Keratinocyte (primary cell): ENCODE measurements at regions not wholly inside any gene's neighbourhood (a gene's known extent, or its start where the extent isn't known, plus 50 kb on each side); places are given as distances from the start of the nearest gene placed in this dataset.

Experiments
- DNase-seq: peaks from one replicate; pipeline ENCODE4 v3.0.0-alpha.2; 2011; ENCODE audit warnings: low read depth, missing footprints, low spot score
- FAIRE-seq: peaks from 2 replicates; lab custom pipeline; 2011; peaks lifted over from hg19 to GRCh38; lab: Jason Lieb, UNC
- H2AFZ ChIP-seq: 2 replicates; pipeline ENCODE4 v1.6.0; 2012; ENCODE audit warnings: low read length, control low read depth, inconsistent platforms; ENCODE audit not compliant: control insufficient read depth
- H3K27ac ChIP-seq: 2 replicates; pipeline ENCODE4 v1.5.1; 2011; ENCODE audit warnings: low read length; ENCODE audit not compliant: control insufficient read depth, insufficient read depth
- H3K27me3 ChIP-seq: 3 replicates; pipeline ENCODE4 v1.6.0; 2011; ENCODE audit warnings: low read length; ENCODE audit not compliant: control insufficient read depth, insufficient read depth; ENCODE audit errors: extremely low read depth
- H3K36me3 ChIP-seq, 2 experiments: 2 replicates in 1 of 2; 3 replicates in 1 of 2; pipeline ENCODE4 v1.5.1; 2011; ENCODE audit warnings: low read length in 2 of 2, mild to moderate bottlenecking in 1 of 2; ENCODE audit not compliant: control insufficient read depth in 2 of 2, insufficient read depth in 2 of 2; ENCODE audit errors: extremely low read depth in 1 of 2
- H3K4me1 ChIP-seq: 3 replicates; pipeline ENCODE4 v1.5.1; 2011; ENCODE audit warnings: low read length; ENCODE audit not compliant: control insufficient read depth, insufficient read depth; ENCODE audit errors: extremely low read depth
- H3K4me2 ChIP-seq: 3 replicates; pipeline ENCODE4 v1.6.0; 2011; ENCODE audit warnings: low read depth, low read length; ENCODE audit not compliant: control insufficient read depth, insufficient read depth; ENCODE audit errors: extremely low read depth
- H3K4me3 ChIP-seq, 3 experiments: fragments of 200-600 bp in 1 of 3; sonication (generic) in 1 of 3; 2 replicates in 2 of 3; 3 replicates in 1 of 3; pipeline ENCODE4 v1.5.1; 2011 to 2016; ENCODE audit warnings: low read length in 3 of 3, mild to moderate bottlenecking in 3 of 3, control low read depth in 2 of 3, inconsistent platforms in 1 of 3, low read depth in 1 of 3, mixed read lengths in 1 of 3, mixed run types in 1 of 3, moderate library complexity in 1 of 3; ENCODE audit not compliant: control insufficient read depth in 2 of 3, insufficient read depth in 2 of 3; ENCODE audit errors: extremely low read depth in 1 of 3
- H3K79me2 ChIP-seq: 2 replicates; pipeline ENCODE4 v1.6.0; 2012; ENCODE audit warnings: low read length; ENCODE audit not compliant: control insufficient read depth, insufficient read depth
- H3K9ac ChIP-seq: 3 replicates; pipeline ENCODE4 v1.6.0; 2011; ENCODE audit warnings: low read length; ENCODE audit not compliant: control insufficient read depth, insufficient read depth; ENCODE audit errors: extremely low read depth
- H3K9me1 ChIP-seq: 3 replicates; pipeline ENCODE4 v1.6.0; 2011; ENCODE audit warnings: low read length; ENCODE audit not compliant: control insufficient read depth, insufficient read depth; ENCODE audit errors: extremely low read depth
- H3K9me3 ChIP-seq: 2 replicates; pipeline ENCODE4 v1.5.1; 2012; ENCODE audit warnings: low read depth, low read length; ENCODE audit not compliant: control insufficient read depth
- H4K20me1 ChIP-seq: 3 replicates; pipeline ENCODE4 v1.6.0; 2011; ENCODE audit warnings: low read length; ENCODE audit not compliant: control insufficient read depth, insufficient read depth; ENCODE audit errors: extremely low read depth
- CTCF ChIP-seq, 3 experiments: IDR thresholded peaks in 1 of 3; conservative IDR thresholded peaks in 1 of 3; optimal IDR thresholded peaks in 1 of 3; 2 replicates in 2 of 3; 3 replicates in 1 of 3; pipeline versions ENCODE3 to v1.5.1; 2011; ENCODE audit warnings: low read length in 3 of 3, mild to moderate bottlenecking in 3 of 3, moderate library complexity in 2 of 3, control low read depth in 1 of 3, inconsistent platforms in 1 of 3; ENCODE audit not compliant: insufficient read depth in 2 of 3; ENCODE audit errors: extremely low read depth in 1 of 3
- EZH2 ChIP-seq: IDR thresholded peaks from one replicate; pipeline ENCODE4 v1.6.1; 2012; ENCODE audit warnings: inconsistent platforms, mild to moderate bottlenecking, low read length, moderate library complexity
- dilution Hi-C: fragments of 300-500 bp; cut with MboI; formaldehyde crosslinking; loops from one replicate; pipeline ENCODE4 v1.7.0; 2020; ENCODE audit warnings: low sequenced_read_pairs; ENCODE audit not compliant: extremely low pct_ligation_motif_present

GRCh38 chr10:76736392-76736791, 901.2 kb downstream of the KCNMA1 start:
- Histone ChIP-seq H3K27me3 (no peaks in the 10 kb centered on the region), H3K27ac (no peak overlapping the region), H3K4me3 (no peak overlapping the region), H3K4me1 (no peaks in the 10 kb centered on the region), H4K20me1 (no peaks in the 10 kb centered on the region), H3K9me1 (no peaks in the 10 kb centered on the region), H2AFZ (no peak overlapping the region), H3K9ac (no peak overlapping the region), H3K79me2 (no peaks in the 10 kb centered on the region), H3K4me2 (no peak overlapping the region), H3K36me3 (no peaks in the 10 kb centered on the region), H3K9me3 (no peaks in the 10 kb centered on the region)
- TF ChIP-seq EZH2 (no peak), CTCF (optimal IDR thresholded peaks at IDR 0.05 in 1 of 3, IDR thresholded peaks at IDR 0.05 in 1 of 3, conservative IDR thresholded peaks at IDR 0.05 in 1 of 3; ENCODE audit: extremely low read depth in 1 of 3, insufficient read depth in 2 of 3, low read length in 3 of 3) (no peak)
- no peak for DNase-seq
- dilution Hi-C loops, result no loop called here
- no peak for FAIRE-seq

- H3K9me3 ChIP-seq, result no peaks in the 10 kb centered on the region
- no peak overlapping the region for H2AFZ ChIP-seq
- no peaks in the 10 kb centered on the region for H4K20me1 ChIP-seq
- no peaks in the 10 kb centered on the region for H3K36me3 ChIP-seq
- H3K4me2 ChIP-seq, result no peak overlapping the region
- H3K79me2 ChIP-seq, result no peaks in the 10 kb centered on the region
- no peak for TF ChIP-seq EZH2
- no peak for TF ChIP-seq CTCF (optimal IDR thresholded peaks at IDR 0.05 in 1 of 3, IDR thresholded peaks at IDR 0.05 in 1 of 3, conservative IDR thresholded peaks at IDR 0.05 in 1 of 3; ENCODE audit: extremely low read depth in 1 of 3, insufficient read depth in 2 of 3, low read length in 3 of 3)
- H3K4me1 ChIP-seq, result no peaks in the 10 kb centered on the region
- H3K9me1 ChIP-seq, result no peaks in the 10 kb centered on the region
- H3K4me3 ChIP-seq, result no peak overlapping the region
- no peak for DNase-seq
- no peaks in the 10 kb centered on the region for H3K27me3 ChIP-seq
- no peak for FAIRE-seq
- no peak overlapping the region for H3K27ac ChIP-seq
- dilution Hi-C loops, result no loop called here
- no peak overlapping the region for H3K9ac ChIP-seq
Observed at GRCh38 chr10:76735866-76736265, 901.7 kb downstream of the KCNMA1 start.
